WTC11 (cell line): ENCODE measurements at regions not wholly inside any gene's neighbourhood (a gene's known extent, or its start where the extent isn't known, plus 50 kb on each side); places are given as distances from the start of the nearest gene placed in this dataset.

Source experiments
- ATAC-seq: fragments of 200-7000 bp; cut with Tn5 transposase; 2 replicates; pipeline ENCODE4 v1.10.0; 2021; ENCODE audit warnings: mild to moderate bottlenecking, moderate library complexity
- CTCF ChIA-PET: fragments of 300-600 bp; sonication (Branson Sonifier 250); formaldehyde crosslinking; loops from one replicate; lab custom pipeline; 2021; ENCODE audit warnings: antibody characterized with exemption; lab: Charles Lee
- POLR2A ChIA-PET: fragments of 350-600 bp; sonication (Branson Sonifier 250); formaldehyde crosslinking; loops from one replicate; lab custom pipeline; 2021; ENCODE audit warnings: antibody characterized with exemption; lab: Charles Lee
- DNase-seq: peaks from one replicate; pipeline ENCODE4 v3.0.0; 2021; ENCODE audit warnings: low spot score
- H3K27ac Mint-ChIP-seq: 2 replicates; pipeline ENCODE4 v1.8.0; 2021; ENCODE audit warnings: mixed read lengths
- H3K27me3 Mint-ChIP-seq: 2 replicates; pipeline ENCODE4 v1.8.0; 2021; ENCODE audit warnings: low read depth, mild to moderate bottlenecking, moderate library complexity, mixed read lengths
- H3K36me3 Mint-ChIP-seq: 2 replicates; pipeline ENCODE4 v1.8.0; 2021; ENCODE audit warnings: mixed read lengths
- H3K4me1 Mint-ChIP-seq: 2 replicates; pipeline ENCODE4 v1.8.0; 2022; ENCODE audit warnings: mixed read lengths
- H3K4me3 Mint-ChIP-seq: 2 replicates; pipeline ENCODE4 v1.8.0; 2021; ENCODE audit warnings: mild to moderate bottlenecking, moderate library complexity, mixed read lengths
- H3K9me3 Mint-ChIP-seq: 2 replicates; pipeline ENCODE4 v1.8.0; 2021; ENCODE audit warnings: mixed read lengths
- ETV6 ChIP-seq: sonication (generic); formaldehyde crosslinking; IDR thresholded peaks from 2 replicates; pipeline ENCODE4 v1.8.1; 2022; ENCODE audit warnings: mild to moderate bottlenecking, missing genetic modification reagents
- GRHL2 ChIP-seq: fragments of 250-450 bp; sonication (Bioruptor Pico); IDR thresholded peaks from 2 replicates; pipeline ENCODE4 v1.8.0; 2022; ENCODE audit warnings: mild to moderate bottlenecking, moderate library complexity; ENCODE audit not compliant: insufficient replicate concordance, severe bottlenecking
- GTF2I ChIP-seq: fragments of 250-450 bp; sonication (Bioruptor Pico); conservative IDR thresholded peaks from 2 replicates; pipeline ENCODE4 v1.4.0; 2021; ENCODE audit warnings: mild to moderate bottlenecking
- JAZF1 ChIP-seq: fragments of 250-450 bp; sonication (Bioruptor Pico); IDR thresholded peaks from 2 replicates; pipeline ENCODE4 v1.9.0; 2021; ENCODE audit warnings: moderate library complexity, mild to moderate bottlenecking, inconsistent platforms
- NFE2L1 ChIP-seq: sonication (generic); formaldehyde crosslinking; IDR thresholded peaks from 2 replicates; pipeline ENCODE4 v1.8.1; 2023; ENCODE audit warnings: missing genetic modification reagents
- NR1H2 ChIP-seq: sonication (generic); formaldehyde crosslinking; IDR thresholded peaks from 2 replicates; pipeline ENCODE4 v1.9.0; 2021; ENCODE audit warnings: mild to moderate bottlenecking, moderate library complexity, missing genetic modification reagents
- RORB ChIP-seq: fragments of 250-450 bp; sonication (Bioruptor Pico); IDR thresholded peaks from 2 replicates; pipeline ENCODE4 v1.9.0; 2021; ENCODE audit warnings: mild to moderate bottlenecking
- SMAD3 ChIP-seq: sonication (generic); formaldehyde crosslinking; IDR thresholded peaks from 2 replicates; pipeline ENCODE4 v1.8.0; 2022; ENCODE audit warnings: missing genetic modification reagents, mild to moderate bottlenecking, borderline replicate concordance
- ZNF138 ChIP-seq: sonication (generic); formaldehyde crosslinking; conservative IDR thresholded peaks from 2 replicates; pipeline ENCODE4 v1.8.1; 2022; ENCODE audit warnings: mild to moderate bottlenecking, moderate library complexity, missing genetic modification reagents
- ZNF423 ChIP-seq: fragments of 250-450 bp; sonication (Bioruptor Pico); IDR thresholded peaks from 2 replicates; pipeline ENCODE4 v2.1.2; 2022; ENCODE audit warnings: mild to moderate bottlenecking, moderate library complexity
- ZNF671 ChIP-seq: fragments of 250-450 bp; sonication (Bioruptor Pico); IDR thresholded peaks from 2 replicates; pipeline ENCODE4 v1.8.0; 2021; ENCODE audit warnings: mild to moderate bottlenecking
- TF ChIP-seq, protein P1 (sequence below): sonication (generic); formaldehyde crosslinking; IDR thresholded peaks from 2 replicates; pipeline ENCODE4 v1.8.0; 2023; ENCODE audit warnings: mild to moderate bottlenecking, missing genetic modification reagents
- TF ChIP-seq, protein P2 (sequence below): sonication (generic); formaldehyde crosslinking; IDR thresholded peaks from 2 replicates; pipeline ENCODE4 v1.8.1; 2022; ENCODE audit warnings: mild to moderate bottlenecking, moderate library complexity, missing genetic modification reagents
- TF ChIP-seq, protein P3 (sequence below): fragments of 250-450 bp; sonication (Bioruptor Pico); IDR thresholded peaks from 2 replicates; pipeline ENCODE4 v1.8.0; 2021; ENCODE audit warnings: mild to moderate bottlenecking
- TF ChIP-seq, protein P4 (sequence below): fragments of 250-450 bp; sonication (Bioruptor Pico); IDR thresholded peaks from 2 replicates; pipeline ENCODE4 v1.9.0; 2021; ENCODE audit warnings: mild to moderate bottlenecking
- TF ChIP-seq, protein P5 (sequence below): sonication (generic); formaldehyde crosslinking; IDR thresholded peaks from 2 replicates; pipeline ENCODE4 v1.8.0; 2023; ENCODE audit warnings: missing genetic modification reagents
- TF ChIP-seq, protein P6 (sequence below): sonication (generic); formaldehyde crosslinking; IDR thresholded peaks from 2 replicates; pipeline ENCODE4 v1.8.1; 2023; ENCODE audit warnings: mild to moderate bottlenecking, missing genetic modification reagents

DNA sequence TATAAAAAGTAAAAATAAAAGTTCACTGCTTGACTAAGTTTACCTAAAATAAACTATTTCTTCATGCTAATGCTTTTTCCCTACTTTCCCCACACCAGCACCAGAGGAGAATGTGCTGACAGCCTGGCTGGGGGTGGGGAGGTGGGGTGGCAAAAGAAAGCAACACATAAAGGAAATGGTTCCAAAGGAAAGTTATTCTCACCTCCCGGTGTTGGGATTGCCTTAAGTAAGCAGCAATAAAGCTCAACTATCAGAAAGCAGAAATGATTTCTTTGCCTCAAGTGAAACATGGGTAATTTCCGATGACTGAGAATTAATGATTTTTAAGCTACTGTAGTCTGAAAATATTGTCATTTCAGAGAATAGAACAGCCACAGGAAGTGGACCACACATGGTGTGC, 84.5 kb upstream of the DKK2 start:
- ATAC-seq (peak; percentile 56), DNase-seq (no peak)
- ChIA-PET POLR2A (no interaction called here), CTCF (no interaction called here)
- H3K9me3 Mint-ChIP-seq, result peaks cover 9% of the 10 kb centered on the region
- no peak overlapping the region for H3K27ac Mint-ChIP-seq
- no peaks in the 10 kb centered on the region for H3K27me3 Mint-ChIP-seq
- 0 out of 2 replicates have a peak, but pooled peaks cover 3% of the 10 kb centered on the region for H3K36me3 Mint-ChIP-seq
- H3K4me1 Mint-ChIP-seq, result peaks cover 17% of the 10 kb centered on the region
- H3K4me3 Mint-ChIP-seq, result no peak overlapping the region
- TF ChIP-seq JAZF1, result no peak
- no peak for TF ChIP-seq RORB (CRISPR knock-in tag)
- no peak for TF ChIP-seq NR1H2 (CRISPR knock-in tag)
- TF ChIP-seq NFE2L1 (CRISPR knock-in tag), result no peak
- TF ChIP-seq, protein P1, sequence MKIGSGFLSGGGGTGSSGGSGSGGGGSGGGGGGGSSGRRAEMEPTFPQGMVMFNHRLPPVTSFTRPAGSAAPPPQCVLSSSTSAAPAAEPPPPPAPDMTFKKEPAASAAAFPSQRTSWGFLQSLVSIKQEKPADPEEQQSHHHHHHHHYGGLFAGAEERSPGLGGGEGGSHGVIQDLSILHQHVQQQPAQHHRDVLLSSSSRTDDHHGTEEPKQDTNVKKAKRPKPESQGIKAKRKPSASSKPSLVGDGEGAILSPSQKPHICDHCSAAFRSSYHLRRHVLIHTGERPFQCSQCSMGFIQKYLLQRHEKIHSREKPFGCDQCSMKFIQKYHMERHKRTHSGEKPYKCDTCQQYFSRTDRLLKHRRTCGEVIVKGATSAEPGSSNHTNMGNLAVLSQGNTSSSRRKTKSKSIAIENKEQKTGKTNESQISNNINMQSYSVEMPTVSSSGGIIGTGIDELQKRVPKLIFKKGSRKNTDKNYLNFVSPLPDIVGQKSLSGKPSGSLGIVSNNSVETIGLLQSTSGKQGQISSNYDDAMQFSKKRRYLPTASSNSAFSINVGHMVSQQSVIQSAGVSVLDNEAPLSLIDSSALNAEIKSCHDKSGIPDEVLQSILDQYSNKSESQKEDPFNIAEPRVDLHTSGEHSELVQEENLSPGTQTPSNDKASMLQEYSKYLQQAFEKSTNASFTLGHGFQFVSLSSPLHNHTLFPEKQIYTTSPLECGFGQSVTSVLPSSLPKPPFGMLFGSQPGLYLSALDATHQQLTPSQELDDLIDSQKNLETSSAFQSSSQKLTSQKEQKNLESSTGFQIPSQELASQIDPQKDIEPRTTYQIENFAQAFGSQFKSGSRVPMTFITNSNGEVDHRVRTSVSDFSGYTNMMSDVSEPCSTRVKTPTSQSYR (CRISPR knock-in tag), result no peak
- TF ChIP-seq ETV6 (CRISPR knock-in tag), result no peak
- TF ChIP-seq, protein P2, sequence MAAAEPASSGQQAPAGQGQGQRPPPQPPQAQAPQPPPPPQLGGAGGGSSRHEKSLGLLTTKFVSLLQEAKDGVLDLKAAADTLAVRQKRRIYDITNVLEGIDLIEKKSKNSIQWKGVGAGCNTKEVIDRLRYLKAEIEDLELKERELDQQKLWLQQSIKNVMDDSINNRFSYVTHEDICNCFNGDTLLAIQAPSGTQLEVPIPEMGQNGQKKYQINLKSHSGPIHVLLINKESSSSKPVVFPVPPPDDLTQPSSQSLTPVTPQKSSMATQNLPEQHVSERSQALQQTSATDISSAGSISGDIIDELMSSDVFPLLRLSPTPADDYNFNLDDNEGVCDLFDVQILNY, result no peak
- TF ChIP-seq GTF2I, result no peak
- TF ChIP-seq, protein P3, sequence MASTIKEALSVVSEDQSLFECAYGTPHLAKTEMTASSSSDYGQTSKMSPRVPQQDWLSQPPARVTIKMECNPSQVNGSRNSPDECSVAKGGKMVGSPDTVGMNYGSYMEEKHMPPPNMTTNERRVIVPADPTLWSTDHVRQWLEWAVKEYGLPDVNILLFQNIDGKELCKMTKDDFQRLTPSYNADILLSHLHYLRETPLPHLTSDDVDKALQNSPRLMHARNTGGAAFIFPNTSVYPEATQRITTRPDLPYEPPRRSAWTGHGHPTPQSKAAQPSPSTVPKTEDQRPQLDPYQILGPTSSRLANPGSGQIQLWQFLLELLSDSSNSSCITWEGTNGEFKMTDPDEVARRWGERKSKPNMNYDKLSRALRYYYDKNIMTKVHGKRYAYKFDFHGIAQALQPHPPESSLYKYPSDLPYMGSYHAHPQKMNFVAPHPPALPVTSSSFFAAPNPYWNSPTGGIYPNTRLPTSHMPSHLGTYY (CRISPR knock-in tag), result no peak
- no peak for TF ChIP-seq SMAD3 (CRISPR knock-in tag)
- TF ChIP-seq, all 79 proteins: peak for 0

DNA sequence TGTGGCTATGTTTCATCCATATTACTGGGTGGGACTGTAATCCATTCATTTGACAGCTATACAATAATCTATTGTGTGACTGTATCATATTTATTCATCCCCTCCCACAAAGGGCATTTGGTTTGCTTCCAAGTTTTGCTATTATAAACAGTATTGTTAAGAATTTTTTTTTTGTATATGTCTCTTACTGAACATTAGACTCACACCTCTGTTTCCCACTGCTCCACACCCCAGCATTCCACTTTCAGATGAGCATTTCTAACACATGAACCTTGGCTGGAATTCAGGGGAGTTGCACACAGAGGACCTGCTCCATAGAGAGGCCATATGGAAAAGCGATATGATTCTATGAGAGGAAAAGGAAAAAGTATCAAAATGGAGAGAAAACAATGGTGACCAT, 81.6 kb upstream of the DKK2 start:
- CTCF ChIA-PET, result no interaction called here
- POLR2A ChIA-PET, result no interaction called here

More for the DNA sequence above, 81.6 kb upstream of the DKK2 start:
- H3K27me3 Mint-ChIP-seq, result no peaks in the 10 kb centered on the region
- H3K9me3 Mint-ChIP-seq, result peaks cover 14% of the 10 kb centered on the region
- peaks cover 4% of the 10 kb centered on the region for H3K36me3 Mint-ChIP-seq
- no peak overlapping the region for H3K27ac Mint-ChIP-seq
- ATAC-seq (no peak), DNase-seq (no peak)
- no peak overlapping the region for H3K4me3 Mint-ChIP-seq
- no peak for TF ChIP-seq ZNF138 (CRISPR knock-in tag)
- no peak for TF ChIP-seq ZNF423 (CRISPR knock-in tag)
- no peak for TF ChIP-seq GRHL2 (CRISPR knock-in tag)
- TF ChIP-seq ZNF671 (CRISPR knock-in tag), result no peak
- TF ChIP-seq, protein P4, sequence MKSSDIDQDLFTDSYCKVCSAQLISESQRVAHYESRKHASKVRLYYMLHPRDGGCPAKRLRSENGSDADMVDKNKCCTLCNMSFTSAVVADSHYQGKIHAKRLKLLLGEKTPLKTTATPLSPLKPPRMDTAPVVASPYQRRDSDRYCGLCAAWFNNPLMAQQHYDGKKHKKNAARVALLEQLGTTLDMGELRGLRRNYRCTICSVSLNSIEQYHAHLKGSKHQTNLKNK (CRISPR knock-in tag), result no peak
- TF ChIP-seq, protein P5, sequence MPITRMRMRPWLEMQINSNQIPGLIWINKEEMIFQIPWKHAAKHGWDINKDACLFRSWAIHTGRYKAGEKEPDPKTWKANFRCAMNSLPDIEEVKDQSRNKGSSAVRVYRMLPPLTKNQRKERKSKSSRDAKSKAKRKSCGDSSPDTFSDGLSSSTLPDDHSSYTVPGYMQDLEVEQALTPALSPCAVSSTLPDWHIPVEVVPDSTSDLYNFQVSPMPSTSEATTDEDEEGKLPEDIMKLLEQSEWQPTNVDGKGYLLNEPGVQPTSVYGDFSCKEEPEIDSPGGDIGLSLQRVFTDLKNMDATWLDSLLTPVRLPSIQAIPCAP (CRISPR knock-in tag), result no peak
- TF ChIP-seq, protein P6, sequence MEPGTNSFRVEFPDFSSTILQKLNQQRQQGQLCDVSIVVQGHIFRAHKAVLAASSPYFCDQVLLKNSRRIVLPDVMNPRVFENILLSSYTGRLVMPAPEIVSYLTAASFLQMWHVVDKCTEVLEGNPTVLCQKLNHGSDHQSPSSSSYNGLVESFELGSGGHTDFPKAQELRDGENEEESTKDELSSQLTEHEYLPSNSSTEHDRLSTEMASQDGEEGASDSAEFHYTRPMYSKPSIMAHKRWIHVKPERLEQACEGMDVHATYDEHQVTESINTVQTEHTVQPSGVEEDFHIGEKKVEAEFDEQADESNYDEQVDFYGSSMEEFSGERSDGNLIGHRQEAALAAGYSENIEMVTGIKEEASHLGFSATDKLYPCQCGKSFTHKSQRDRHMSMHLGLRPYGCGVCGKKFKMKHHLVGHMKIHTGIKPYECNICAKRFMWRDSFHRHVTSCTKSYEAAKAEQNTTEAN (CRISPR knock-in tag), result no peak
- H3K4me1 Mint-ChIP-seq, result peaks cover 17% of the 10 kb centered on the region
